Sciatic nerve (tissue), 2 donors: ENCODE measurements at regions not wholly inside any gene's neighbourhood (a gene's known extent, or its start where the extent isn't known, plus 50 kb on each side); places are given as distances from the start of the nearest gene placed in this dataset.

Experiments
- ATAC-seq: fragments of 200-7000 bp; cut with Tn5 transposase; one replicate; pipeline ENCODE4 v1.9.1; 2020; ENCODE audit warnings: mild to moderate bottlenecking, moderate library complexity
- DNase-seq: peaks from one replicate; pipeline ENCODE4 v3.0.0-alpha.2; 2020; ENCODE audit warnings: low spot score
- intact Hi-C: fragments of 100-400 bp; cut with DNase I; formaldehyde crosslinking; loops from one replicate; pipeline ENCODE4 v1.14.2; 2022
- donor health status: DM: no; HTN: no; CAD: no.
- donor health status: DM: no; HTN: no; CAD: no.

GRCh38 chr1:189646066-189646465 lies 831.6 kb downstream of the BRINP3 start:
- intact Hi-C loops = no loop called here
- no peak for DNase-seq
- ATAC-seq = no peak

DNA sequence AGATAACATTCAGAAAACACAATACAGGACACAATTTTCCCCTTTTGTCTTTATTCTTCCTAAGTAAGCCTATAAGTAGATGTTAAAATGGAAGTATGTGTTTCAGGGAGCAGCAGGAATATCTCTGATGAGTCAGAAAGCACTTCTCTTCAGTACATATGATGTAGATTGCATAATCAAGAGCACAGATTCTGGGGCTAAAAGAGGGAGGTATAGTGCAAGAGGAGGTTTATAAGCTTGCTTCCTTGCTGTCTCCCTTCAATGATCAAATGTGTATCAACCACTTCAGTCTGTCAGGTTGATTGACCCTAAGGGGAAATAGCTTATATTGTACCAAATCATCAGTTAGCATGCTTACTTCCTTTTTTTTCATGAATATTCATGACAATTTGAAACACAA lies 822.8 kb downstream of the BRINP3 start:
- ATAC-seq (no peak), DNase-seq (no peak)
- intact Hi-C loops = no loop called here

GRCh38 chr1:189656628-189657530 lies 820.8 kb downstream of the BRINP3 start:
- no peak for DNase-seq
- intact Hi-C loops = no loop called here
- ATAC-seq = no peak

DNA sequence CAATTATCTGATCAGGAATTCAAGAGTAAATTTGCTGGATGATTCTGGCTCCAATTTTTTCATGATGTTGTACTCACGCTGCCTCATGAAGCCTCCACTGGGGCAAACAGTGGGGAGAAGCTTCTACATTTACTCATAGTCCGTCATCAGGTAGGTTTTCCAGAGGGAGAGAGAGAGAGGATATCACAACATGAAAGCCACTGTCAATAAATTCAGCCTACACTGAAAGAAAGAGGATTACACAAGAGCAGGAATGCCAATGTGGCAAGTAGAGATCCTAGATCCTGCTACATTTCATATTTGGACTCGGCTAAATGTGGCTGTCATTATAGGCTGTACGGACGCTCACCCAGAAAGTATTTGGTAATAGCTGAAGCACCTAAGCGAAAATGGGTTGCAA lies 819.9 kb downstream of the BRINP3 start:
- DNase-seq (no peak), ATAC-seq (no peak)
- intact Hi-C loops = no loop called here

DNA sequence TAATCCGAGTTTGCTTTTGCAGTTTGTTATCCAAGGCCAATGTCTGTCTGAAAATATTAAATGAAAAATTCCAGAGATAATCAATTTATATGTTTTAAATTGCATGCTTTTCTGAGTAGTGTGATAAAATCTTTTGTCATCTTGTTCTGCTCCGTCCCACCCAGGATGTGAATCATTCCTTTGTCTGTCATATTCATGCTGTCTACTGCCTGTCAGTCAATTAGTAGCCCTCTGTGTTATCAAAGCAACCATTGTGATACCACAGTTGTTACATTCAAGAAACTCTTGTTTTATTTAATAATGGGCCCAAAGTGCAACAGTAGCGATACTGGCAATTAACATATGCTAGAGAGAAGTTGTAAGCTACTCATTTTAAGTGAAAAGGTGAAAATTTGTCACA lies 819.3 kb downstream of the BRINP3 start:
- DNase-seq = no peak
- intact Hi-C loops = no loop called here
- ATAC-seq = no peak

DNA sequence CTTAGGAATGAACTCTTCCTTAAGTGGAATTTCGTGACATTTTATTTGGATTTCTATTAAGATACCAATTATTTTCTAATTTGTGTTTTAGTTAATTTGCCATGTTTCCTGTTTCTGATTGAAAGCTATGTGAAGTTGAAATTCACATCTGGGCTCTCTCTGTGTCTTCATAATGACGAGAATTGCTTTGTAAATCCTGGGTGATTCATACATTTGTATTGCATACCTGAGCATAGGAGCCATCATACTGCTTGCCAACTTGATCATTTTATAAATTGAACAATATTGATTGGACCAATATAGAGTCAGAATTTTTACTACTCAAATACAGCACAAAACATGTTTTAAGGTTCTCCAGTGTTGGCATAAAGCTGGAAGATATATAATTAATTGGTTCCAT lies 817.9 kb downstream of the BRINP3 start:
- ATAC-seq (no peak), DNase-seq (no peak)
- intact Hi-C loops = no loop called here

GRCh38 chr1:189662190-189662589 lies 815.5 kb downstream of the BRINP3 start:
- intact Hi-C loops = no loop called here
- ATAC-seq = no peak
- no peak for DNase-seq

DNA sequence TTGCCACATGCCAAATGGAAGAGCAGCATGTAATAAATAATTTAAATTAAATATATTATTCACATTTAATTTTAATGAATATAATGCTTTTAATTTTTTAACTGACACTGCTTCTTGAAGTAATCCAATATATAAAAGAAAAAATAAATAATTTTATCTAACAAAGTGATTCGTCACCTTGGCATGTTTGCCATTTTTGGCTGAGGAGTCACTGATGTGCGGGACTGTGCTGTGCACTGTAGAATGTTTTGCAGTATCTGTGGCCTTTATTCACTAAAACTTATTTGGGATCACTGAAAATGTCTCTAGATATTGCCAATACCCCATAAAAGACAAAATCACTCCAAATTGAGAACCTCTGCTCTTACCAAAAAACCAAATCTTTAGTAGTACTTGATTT lies 807.8 kb downstream of the BRINP3 start:
- DNase-seq (no peak), ATAC-seq (no peak)
- intact Hi-C loops = no loop called here

DNA sequence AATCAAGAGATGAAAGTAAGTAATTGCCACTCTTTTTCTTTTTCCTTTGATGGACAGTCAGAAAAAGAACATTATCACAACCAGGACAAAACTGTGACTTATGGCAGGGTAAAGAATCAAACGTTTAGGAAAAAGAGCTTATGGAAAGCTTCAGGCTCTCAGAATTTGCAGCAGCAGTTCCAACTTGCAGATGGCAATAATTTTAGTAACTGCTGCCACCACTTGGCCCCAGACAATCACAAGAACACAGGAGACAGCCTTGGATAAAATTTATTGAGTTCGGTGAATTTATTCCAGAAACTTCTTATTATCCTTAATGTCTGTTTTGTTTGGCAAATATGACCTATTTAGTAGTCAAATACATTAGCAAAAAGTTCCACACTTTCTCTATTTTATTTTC lies 804.4 kb downstream of the BRINP3 start:
- intact Hi-C loops = no loop called here
- DNase-seq = no peak
- ATAC-seq = no peak

DNA sequence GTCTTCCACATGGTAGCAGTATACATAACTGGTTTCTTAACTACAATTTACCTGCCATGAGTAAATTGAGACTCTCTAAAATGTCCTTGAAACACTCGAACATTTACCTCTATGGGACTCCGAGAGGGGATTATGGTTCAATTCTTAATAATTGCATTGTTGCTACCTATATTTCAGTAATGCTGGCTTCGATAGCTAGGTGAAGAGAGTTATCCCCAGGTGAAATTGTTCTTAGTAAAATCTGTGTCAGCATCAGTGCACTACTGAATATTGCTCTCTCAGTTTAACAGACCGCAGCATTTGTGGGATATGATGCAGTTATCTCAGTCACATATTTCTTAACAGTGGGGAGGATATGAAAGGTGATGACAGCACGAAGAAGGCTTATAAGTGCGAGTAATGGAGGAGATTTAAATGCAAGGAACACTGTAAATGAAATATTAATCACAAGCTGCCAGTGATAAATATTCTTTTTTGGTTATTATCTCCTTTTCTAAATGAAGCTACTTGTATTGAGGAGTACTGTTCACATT lies 801.9 kb downstream of the BRINP3 start:
- ATAC-seq (no peak), DNase-seq (no peak)
- intact Hi-C loops = no loop called here

GRCh38 chr1:189678779-189679178 lies 798.9 kb downstream of the BRINP3 start:
- no peak for DNase-seq
- intact Hi-C loops = no loop called here
- ATAC-seq = no peak

- ATAC-seq = no peak
- no peak for DNase-seq
- intact Hi-C loops = no loop called here
Measured at GRCh38 chr1:189681252-189681919, 796.3 kb downstream of the BRINP3 start.

- ATAC-seq (no peak), DNase-seq (no peak)
- intact Hi-C loops = no loop called here
Measured at GRCh38 chr1:189682591-189682990, 795.1 kb downstream of the BRINP3 start.

GRCh38 chr1:189686288-189686687 lies 791.4 kb downstream of the BRINP3 start:
- no peak for ATAC-seq
- intact Hi-C loops = no loop called here
- no peak for DNase-seq

DNA sequence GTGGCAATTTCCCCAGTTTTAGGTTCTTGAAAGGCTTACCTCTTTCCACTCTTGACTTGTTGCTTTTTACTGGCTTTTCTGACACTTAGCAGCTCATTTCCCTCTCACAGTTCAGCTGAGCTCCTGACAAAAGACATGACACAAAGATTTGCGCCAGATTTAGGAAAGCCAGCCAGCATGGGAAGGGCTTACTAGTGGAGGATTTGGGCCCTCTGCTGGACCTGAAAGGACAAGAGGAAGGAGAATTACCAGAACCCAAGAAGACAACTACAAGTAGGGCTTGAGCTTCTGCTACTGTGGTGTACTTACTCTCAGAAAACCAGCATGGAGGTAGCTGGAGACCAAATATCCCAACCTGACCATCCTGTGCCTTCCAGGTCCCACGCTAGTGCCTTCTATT lies 784.5 kb downstream of the BRINP3 start:
- intact Hi-C loops = no loop called here
- DNase-seq (no peak), ATAC-seq (no peak)

- intact Hi-C loops = no loop called here
- ATAC-seq (no peak), DNase-seq (no peak)
Measured at GRCh38 chr1:189696297-189696696, 781.4 kb downstream of the BRINP3 start.

GRCh38 chr1:189697113-189697512 lies 780.6 kb downstream of the BRINP3 start:
- ATAC-seq (no peak), DNase-seq (no peak)
- intact Hi-C loops = no loop called here

DNA sequence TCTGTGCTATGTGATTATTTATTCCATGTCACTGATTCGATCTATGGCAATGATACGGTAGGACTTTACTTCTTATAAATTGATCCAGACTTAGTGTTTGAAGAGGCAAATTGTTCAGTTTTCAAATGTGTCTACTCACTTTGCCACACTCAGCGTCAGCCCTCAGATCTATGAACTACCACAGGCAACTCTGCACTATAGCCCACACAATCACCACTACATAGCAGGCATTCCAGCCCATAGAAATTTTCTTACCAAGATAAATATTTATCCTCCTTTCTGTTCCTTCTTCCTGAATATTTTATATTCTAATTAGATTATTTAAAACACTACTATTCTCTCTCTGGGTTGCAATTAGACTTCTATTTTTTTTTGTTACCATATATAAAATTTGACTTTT lies 776.1 kb downstream of the BRINP3 start:
- ATAC-seq (no peak), DNase-seq (no peak)
- intact Hi-C loops = no loop called here

DNA sequence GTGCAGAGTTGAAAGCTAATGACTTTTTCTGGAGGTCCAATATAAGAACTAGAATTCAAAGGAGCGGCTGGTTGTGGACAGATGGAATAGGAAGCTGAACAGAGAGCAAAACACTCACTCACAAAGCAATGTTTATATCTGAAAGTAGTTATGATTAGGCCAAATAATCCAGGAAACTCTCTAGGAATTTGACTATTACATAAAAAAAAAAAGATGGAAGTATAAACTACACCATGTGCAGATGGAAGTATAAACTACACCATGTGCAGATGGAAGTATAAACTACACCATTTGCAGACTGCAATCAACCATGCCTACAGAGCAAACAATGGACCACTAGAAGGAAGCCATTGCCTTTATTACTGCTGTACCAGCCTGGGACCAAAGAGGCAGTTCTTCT lies 771.1 kb downstream of the BRINP3 start:
- ATAC-seq (no peak), DNase-seq (no peak)
- intact Hi-C loops = no loop called here

DNA sequence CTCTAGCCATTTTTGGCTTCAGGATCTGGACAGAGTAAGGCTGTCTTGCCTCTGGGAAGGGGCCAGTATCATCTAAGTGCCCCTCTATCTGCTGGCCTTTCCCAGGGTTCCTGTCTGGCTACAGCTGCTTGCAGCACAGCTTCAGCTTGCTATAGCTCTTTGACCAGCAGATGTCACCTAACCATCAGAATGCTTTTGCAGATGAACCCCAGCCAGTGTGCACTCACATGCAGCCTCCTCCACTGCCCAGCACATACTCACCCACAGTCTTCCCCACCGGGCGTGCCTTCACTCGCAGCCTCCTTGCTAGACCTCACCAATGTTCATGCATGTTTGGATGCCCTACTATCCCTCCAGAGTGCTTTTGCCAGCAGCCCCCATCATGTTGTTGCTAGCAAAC lies 769.0 kb downstream of the BRINP3 start:
- DNase-seq (no peak), ATAC-seq (no peak)
- intact Hi-C loops = no loop called here
